Activated CD4-positive, alpha-beta T cell treated with anti-CD3 and anti-CD28 coated beads, Interleukin-2, amount 50 U/mL, for 24 hours (primary cell): ENCODE measurements at regions not wholly inside any gene's neighbourhood (a gene's known extent, or its start where the extent isn't known, plus 50 kb on each side); places are given as distances from the start of the nearest gene placed in this dataset.
"Not testable (repeated sequence)": the region's sequence is repeated elsewhere in the genome, so short reads cannot be mapped to it uniquely, and the experiment has no call there.

Source experiments
- DNase-seq, 2 donors: peaks; one replicate each; pipeline ENCODE4 v3.0.0-alpha.2; 2020; ENCODE audit warnings: low read depth in 1 of 2, low spot score in 1 of 2

GRCh38 chr5:36389245-36389644 lies 87.5 kb upstream of the RANBP3L start:
- DNase-seq = no peak

- DNase-seq = no peak
These were observed 88.9 kb upstream of the RANBP3L start for GRCh38 chr5:36390640-36391039.

- DNase-seq = no peak
These were observed 90.5 kb upstream of the RANBP3L start for GRCh38 chr5:36392186-36392585.

GRCh38 chr5:36392818-36393217 lies 91.1 kb upstream of the RANBP3L start:
- no peak for DNase-seq

GRCh38 chr5:36393656-36394428 lies 92.1 kb upstream of the RANBP3L start:
- no peak for DNase-seq

GRCh38 chr5:36395260-36395659 lies 93.6 kb upstream of the RANBP3L start:
- DNase-seq = no peak

GRCh38 chr5:36395947-36396346 lies 94.2 kb upstream of the RANBP3L start:
- not testable (repeated sequence) for DNase-seq

GRCh38 chr5:36396640-36397039 lies 94.9 kb upstream of the RANBP3L start:
- DNase-seq = no peak

GRCh38 chr5:36397901-36398536 lies 96.3 kb upstream of the RANBP3L start:
- DNase-seq = no peak

- DNase-seq = no peak
These were observed 100.8 kb upstream of the RANBP3L start for GRCh38 chr5:36402512-36402906.

- DNase-seq = no peak
These were observed 102.1 kb upstream of the RANBP3L start for GRCh38 chr5:36403632-36404311.

- no peak for DNase-seq
These were observed 104.3 kb upstream of the RANBP3L start for GRCh38 chr5:36406023-36406422.

GRCh38 chr5:36407396-36407795 lies 105.7 kb upstream of the RANBP3L start:
- DNase-seq = no peak

GRCh38 chr5:36409711-36410110 lies 108.0 kb upstream of the RANBP3L start:
- not testable (repeated sequence) for DNase-seq

- not testable (repeated sequence) for DNase-seq
These were observed 109.0 kb upstream of the RANBP3L start for GRCh38 chr5:36410672-36411071.

GRCh38 chr5:36414869-36415282 lies 113.2 kb upstream of the RANBP3L start:
- DNase-seq = no peak

- DNase-seq = no peak
These were observed 114.9 kb upstream of the RANBP3L start for GRCh38 chr5:36416605-36417004.

GRCh38 chr5:36417221-36417620 lies 115.5 kb upstream of the RANBP3L start:
- DNase-seq = no peak

- DNase-seq = no peak
These were observed 116.0 kb upstream of the RANBP3L start for GRCh38 chr5:36417668-36418067.

- no peak for DNase-seq
These were observed 116.7 kb upstream of the RANBP3L start for GRCh38 chr5:36418152-36418979.

- no peak for DNase-seq
These were observed 119.6 kb upstream of the RANBP3L start for GRCh38 chr5:36421256-36421655.
